Prostate gland (tissue), 2 donors: ENCODE measurements at regions not wholly inside any gene's neighbourhood (a gene's known extent, or its start where the extent isn't known, plus 50 kb on each side); places are given as distances from the start of the nearest gene placed in this dataset.

Experiments used
- DNase-seq: peaks from one replicate; pipeline ENCODE4 v3.0.0-alpha.2; 2019; ENCODE audit warnings: low spot score
- H3K27ac ChIP-seq, 2 donors: fragments of 200-600 bp; sonication (generic); 2 replicates each; pipeline ENCODE4 v1.5.1; 2017 to 2019
- H3K27me3 ChIP-seq: fragments of 200-600 bp; sonication (generic); replicated peaks from 2 replicates; pipeline ENCODE4 v1.5.1; 2019; ENCODE audit not compliant: insufficient read depth
- H3K36me3 ChIP-seq, 2 donors: fragments of 200-600 bp; sonication (generic); 1 replicate in 1 of 2; 2 replicates in 1 of 2; pipeline versions ENCODE4 v1.5.1 to v1.8.1; 2017 to 2019
- H3K4me1 ChIP-seq: fragments of 200-600 bp; sonication (generic); replicated peaks from 2 replicates; pipeline ENCODE4 v1.5.1; 2019
- H3K4me3 ChIP-seq, 2 donors: fragments of 200-600 bp; sonication (generic); 2 replicates each; pipeline ENCODE4 v1.5.1; 2017 to 2019
- H3K9me3 ChIP-seq: fragments of 200-600 bp; sonication (generic); 2 replicates; pipeline ENCODE4 v1.5.1; 2017
- POLR2A ChIP-seq: fragments of 450-650 bp; IDR thresholded peaks from one replicate; pipeline ENCODE4 v1.6.1; 2016; ENCODE audit warnings: antibody characterized with exemption, mild to moderate bottlenecking
- POLR2AphosphoS5 ChIP-seq: sonication (generic); formaldehyde crosslinking; IDR thresholded peaks from one replicate; pipeline ENCODE4 v1.6.1; 2017; ENCODE audit warnings: antibody characterized with exemption
- WGBS: methylation state at CpG from one replicate; pipeline ENCODE4 v1.1.5; 2018; 5-methylcytosine and 5-hydroxymethylcytosine counted together
- intact Hi-C: fragments of 100-400 bp; cut with DNase I; formaldehyde crosslinking; loops from one replicate; pipeline ENCODE4 v1.14.2; 2022
- TF ChIP-seq, protein P1 (sequence below), 4 experiments: fragments of 200-600 bp in 2 of 4; fragments of 450-650 bp in 2 of 4; sonication (generic) in 2 of 4; IDR thresholded peaks; 1 replicate in 3 of 4; 2 replicates in 1 of 4; pipeline ENCODE4 v1.5.1; 2016 to 2019; ENCODE audit warnings: antibody characterized with exemption in 4 of 4, mild to moderate bottlenecking in 2 of 4, moderate library complexity in 2 of 4

DNA sequence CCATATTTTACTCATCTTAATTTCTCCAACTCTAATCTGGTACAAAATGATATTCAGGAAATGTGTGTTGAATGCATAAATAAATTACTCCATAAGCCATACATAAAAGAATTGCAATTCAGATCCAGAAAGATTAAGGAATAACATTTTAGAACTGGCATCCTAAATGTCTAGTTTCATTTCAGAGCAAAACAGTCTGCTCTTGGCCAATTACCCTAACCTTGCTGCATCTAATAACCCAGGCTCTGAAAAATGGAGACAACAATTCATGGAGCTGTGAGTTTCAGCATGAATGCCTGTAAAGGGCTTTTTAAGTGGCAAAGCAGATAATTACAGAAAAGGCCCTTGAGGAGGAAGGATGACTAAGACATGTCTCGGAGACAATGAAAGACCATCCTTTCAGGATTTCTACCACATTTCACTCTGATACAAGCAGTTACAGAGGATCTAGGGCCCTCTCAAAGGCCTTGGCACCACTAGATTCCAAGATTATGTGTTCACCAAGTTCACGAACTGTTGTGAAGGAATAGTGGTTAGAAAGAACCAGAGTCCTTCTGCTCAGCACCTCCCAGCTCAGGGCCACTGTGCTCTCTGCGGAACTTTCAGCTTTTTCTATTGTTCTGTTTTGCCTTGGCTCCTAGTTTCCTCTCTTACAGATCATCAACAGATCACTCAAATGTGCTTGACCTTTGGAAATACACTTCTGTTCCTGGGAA lies 157.6 kb upstream of the BLID start:
- TF ChIP-seq POLR2A (no peak), POLR2AphosphoS5 (no peak)
- TF ChIP-seq, protein P1, sequence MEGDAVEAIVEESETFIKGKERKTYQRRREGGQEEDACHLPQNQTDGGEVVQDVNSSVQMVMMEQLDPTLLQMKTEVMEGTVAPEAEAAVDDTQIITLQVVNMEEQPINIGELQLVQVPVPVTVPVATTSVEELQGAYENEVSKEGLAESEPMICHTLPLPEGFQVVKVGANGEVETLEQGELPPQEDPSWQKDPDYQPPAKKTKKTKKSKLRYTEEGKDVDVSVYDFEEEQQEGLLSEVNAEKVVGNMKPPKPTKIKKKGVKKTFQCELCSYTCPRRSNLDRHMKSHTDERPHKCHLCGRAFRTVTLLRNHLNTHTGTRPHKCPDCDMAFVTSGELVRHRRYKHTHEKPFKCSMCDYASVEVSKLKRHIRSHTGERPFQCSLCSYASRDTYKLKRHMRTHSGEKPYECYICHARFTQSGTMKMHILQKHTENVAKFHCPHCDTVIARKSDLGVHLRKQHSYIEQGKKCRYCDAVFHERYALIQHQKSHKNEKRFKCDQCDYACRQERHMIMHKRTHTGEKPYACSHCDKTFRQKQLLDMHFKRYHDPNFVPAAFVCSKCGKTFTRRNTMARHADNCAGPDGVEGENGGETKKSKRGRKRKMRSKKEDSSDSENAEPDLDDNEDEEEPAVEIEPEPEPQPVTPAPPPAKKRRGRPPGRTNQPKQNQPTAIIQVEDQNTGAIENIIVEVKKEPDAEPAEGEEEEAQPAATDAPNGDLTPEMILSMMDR (IDR thresholded peaks at IDR 0.05): no peak
- intact Hi-C loops: no loop called here
- H3K27ac ChIP-seq: no peak overlapping the region
- 86% methylated on average over 3 of the region's 3 CpGs for WGBS
- DNase-seq: no peak
- H3K27me3 ChIP-seq: no peaks in the 10 kb centered on the region
- no peak overlapping the region for H3K4me3 ChIP-seq
- H3K9me3 ChIP-seq: no peaks in the 10 kb centered on the region
- no peaks in the 10 kb centered on the region for H3K4me1 ChIP-seq
- H3K36me3 ChIP-seq: no peaks in the 10 kb centered on the region

DNA sequence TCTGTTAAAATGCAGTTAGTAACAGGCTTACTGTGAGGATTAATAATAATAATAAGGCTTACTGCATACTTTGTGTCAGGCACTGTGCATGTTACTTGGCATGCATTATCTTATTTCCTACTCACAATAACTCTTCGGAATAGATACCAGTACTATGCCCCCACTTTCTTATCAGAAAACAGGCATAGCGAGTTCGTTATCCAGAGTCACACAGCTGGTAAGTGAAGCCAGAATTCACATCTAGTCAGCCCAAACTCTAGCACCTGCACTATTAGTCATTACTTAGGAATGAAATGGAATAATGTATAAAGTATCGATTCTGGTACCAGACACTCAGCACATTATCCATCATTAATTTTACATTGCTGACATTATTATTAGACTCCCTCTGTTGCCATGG lies 155.7 kb upstream of the BLID start:
- no peaks in the 10 kb centered on the region for H3K27me3 ChIP-seq
- no peak overlapping the region for H3K4me3 ChIP-seq
- 94% methylated on average over 4 of the region's 4 CpGs for WGBS
- DNase-seq: no peak
- no peak overlapping the region for H3K27ac ChIP-seq
- H3K9me3 ChIP-seq: no peaks in the 10 kb centered on the region
- intact Hi-C loops: no loop called here
- no peaks in the 10 kb centered on the region for H3K36me3 ChIP-seq
- no peaks in the 10 kb centered on the region for H3K4me1 ChIP-seq
- no peak for TF ChIP-seq POLR2AphosphoS5
- TF ChIP-seq POLR2A: no peak
- TF ChIP-seq, protein P1 (IDR thresholded peaks at IDR 0.05): no peak

DNA sequence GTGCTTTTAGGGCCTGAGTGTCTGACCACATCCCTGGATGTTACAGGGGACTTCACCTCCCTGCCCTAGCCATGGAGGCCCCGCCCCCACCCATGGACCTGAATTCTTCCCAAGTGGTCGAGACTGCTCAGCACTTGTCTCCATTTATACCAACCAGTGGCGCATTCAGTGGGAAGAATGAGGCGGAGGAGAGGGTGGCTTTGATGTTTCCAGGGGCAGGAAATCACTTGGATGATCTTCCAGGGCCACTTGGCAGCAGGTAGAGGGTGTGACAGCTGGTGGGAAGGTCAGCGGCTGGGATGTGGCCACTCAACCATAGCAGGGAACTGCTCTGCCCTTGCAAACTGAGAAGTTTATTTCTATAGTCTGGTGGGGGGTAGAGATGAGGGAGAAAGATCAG lies 155.1 kb upstream of the BLID start:
- Histone ChIP-seq H3K36me3 (no peaks in the 10 kb centered on the region), H3K9me3 (no peaks in the 10 kb centered on the region), H3K27me3 (no peaks in the 10 kb centered on the region), H3K4me1 (no peaks in the 10 kb centered on the region), H3K27ac (no peak overlapping the region), H3K4me3 (no peak overlapping the region)
- intact Hi-C loops: no loop called here
- 83% methylated on average over 5 of the region's 5 CpGs for WGBS
- no peak for DNase-seq
- TF ChIP-seq POLR2A: no peak
- TF ChIP-seq POLR2AphosphoS5: no peak
- TF ChIP-seq, protein P1 (IDR thresholded peaks at IDR 0.05): no peak

DNA sequence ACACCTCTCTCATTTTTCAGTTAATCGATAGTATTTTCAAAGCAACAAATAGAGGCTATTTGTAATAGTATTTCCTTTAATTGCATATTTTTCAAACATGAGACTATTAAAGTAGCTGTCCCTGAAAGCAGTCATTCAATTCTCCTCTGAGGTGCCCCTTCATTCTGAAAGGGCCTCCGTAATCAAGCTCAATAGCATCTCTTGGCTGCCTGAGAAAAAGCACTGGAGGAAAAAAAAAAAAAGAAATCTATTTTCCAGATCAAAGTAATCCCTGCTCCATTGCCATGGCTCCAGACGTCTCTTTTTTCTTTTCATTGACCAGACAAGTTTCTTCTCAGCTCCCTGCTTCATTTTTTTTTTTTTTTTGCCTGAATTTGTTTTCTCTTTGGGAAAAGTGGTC lies 154.5 kb upstream of the BLID start:
- intact Hi-C loops: no loop called here
- 55% methylated on average over 3 of the region's 3 CpGs for WGBS
- H3K9me3 ChIP-seq: no peaks in the 10 kb centered on the region

More for the DNA sequence above, 154.5 kb upstream of the BLID start:
- DNase-seq: no peak
- H3K4me1 ChIP-seq: no peaks in the 10 kb centered on the region
- no peak overlapping the region for H3K4me3 ChIP-seq
- TF ChIP-seq, protein P1 (IDR thresholded peaks at IDR 0.05): no peak
- TF ChIP-seq POLR2A: no peak
- TF ChIP-seq POLR2AphosphoS5: no peak
- no peaks in the 10 kb centered on the region for H3K27me3 ChIP-seq
- no peak overlapping the region for H3K27ac ChIP-seq
- no peaks in the 10 kb centered on the region for H3K36me3 ChIP-seq
